Glutamatergic neuron (in vitro differentiated cells): ENCODE measurements at regions not wholly inside any gene's neighbourhood (a gene's known extent, or its start where the extent isn't known, plus 50 kb on each side); places are given as distances from the start of the nearest gene placed in this dataset.
A peak's percentile ranks its signal among the peaks of the same experiment; 100 is the strongest.
"Not testable (repeated sequence)": the region's sequence is repeated elsewhere in the genome, so short reads cannot be mapped to it uniquely, and the experiment has no call there.

Experiments used
- DNase-seq: peaks from one replicate; pipeline ENCODE4 v3.0.0; 2022
- H3K27ac Mint-ChIP-seq: one replicate; pipeline ENCODE4 v1.8.0; 2020; ENCODE audit warnings: mild to moderate bottlenecking, mixed read lengths, inconsistent platforms; ENCODE audit not compliant: unreplicated experiment
- H3K27me3 Mint-ChIP-seq: one replicate; pipeline ENCODE4 v1.8.0; 2020; ENCODE audit warnings: mild to moderate bottlenecking, moderate library complexity, mixed read lengths, inconsistent platforms; ENCODE audit not compliant: unreplicated experiment
- H3K36me3 Mint-ChIP-seq: one replicate; pipeline ENCODE4 v1.8.0; 2020; ENCODE audit warnings: mild to moderate bottlenecking, mixed read lengths, inconsistent platforms; ENCODE audit not compliant: unreplicated experiment
- H3K4me1 Mint-ChIP-seq: one replicate; pipeline ENCODE4 v1.8.0; 2020; ENCODE audit warnings: mild to moderate bottlenecking, low read depth, mixed read lengths, inconsistent platforms; ENCODE audit not compliant: unreplicated experiment
- H3K4me3 Mint-ChIP-seq: one replicate; pipeline ENCODE4 v1.8.0; 2020; ENCODE audit warnings: mild to moderate bottlenecking, mixed read lengths, inconsistent platforms; ENCODE audit not compliant: unreplicated experiment
- H3K9me3 Mint-ChIP-seq: one replicate; pipeline ENCODE4 v1.8.0; 2020; ENCODE audit warnings: mild to moderate bottlenecking, moderate library complexity, mixed read lengths, inconsistent platforms; ENCODE audit not compliant: unreplicated experiment

- peak; percentile 25 for DNase-seq
- not testable (repeated sequence) for H3K9me3 Mint-ChIP-seq, H3K4me3 Mint-ChIP-seq, H3K4me1 Mint-ChIP-seq, H3K27ac Mint-ChIP-seq, H3K36me3 Mint-ChIP-seq, H3K27me3 Mint-ChIP-seq
Observed at GRCh38 chr7:56371792-56372191, 255.6 kb upstream of the NUPR2 start.

- DNase-seq, H3K4me3 Mint-ChIP-seq, H3K27ac Mint-ChIP-seq, H3K36me3 Mint-ChIP-seq, H3K4me1 Mint-ChIP-seq, H3K27me3 Mint-ChIP-seq: not testable (repeated sequence)
- H3K9me3 Mint-ChIP-seq, result peaks cover 12% of the 10 kb centered on the region
Observed at GRCh38 chr7:56370208-56370872, 254.1 kb upstream of the NUPR2 start.

GRCh38 chr7:56367914-56368313, 251.7 kb upstream of the NUPR2 start:
- H3K9me3 Mint-ChIP-seq, DNase-seq, H3K36me3 Mint-ChIP-seq, H3K27me3 Mint-ChIP-seq, H3K4me1 Mint-ChIP-seq, H3K4me3 Mint-ChIP-seq, H3K27ac Mint-ChIP-seq: not testable (repeated sequence)

GRCh38 chr7:56367411-56367810, 251.2 kb upstream of the NUPR2 start:
- H3K27ac Mint-ChIP-seq, H3K4me1 Mint-ChIP-seq, H3K27me3 Mint-ChIP-seq, DNase-seq, H3K9me3 Mint-ChIP-seq, H3K4me3 Mint-ChIP-seq, H3K36me3 Mint-ChIP-seq: not testable (repeated sequence)

- H3K4me3 Mint-ChIP-seq, H3K36me3 Mint-ChIP-seq, H3K27ac Mint-ChIP-seq, H3K4me1 Mint-ChIP-seq, DNase-seq, H3K27me3 Mint-ChIP-seq: not testable (repeated sequence)
- peaks cover 11% of the 10 kb centered on the region for H3K9me3 Mint-ChIP-seq
Observed at GRCh38 chr7:56366701-56367100, 250.5 kb upstream of the NUPR2 start.

- H3K4me1 Mint-ChIP-seq, DNase-seq, H3K27ac Mint-ChIP-seq, H3K4me3 Mint-ChIP-seq, H3K36me3 Mint-ChIP-seq, H3K27me3 Mint-ChIP-seq: not testable (repeated sequence)
- peaks cover 18% of the 10 kb centered on the region for H3K9me3 Mint-ChIP-seq
Observed at GRCh38 chr7:56352576-56352975, 236.4 kb upstream of the NUPR2 start.

- not testable (repeated sequence) for H3K27me3 Mint-ChIP-seq, H3K36me3 Mint-ChIP-seq, H3K4me3 Mint-ChIP-seq, H3K27ac Mint-ChIP-seq, DNase-seq, H3K4me1 Mint-ChIP-seq
- peaks cover 19% of the 10 kb centered on the region for H3K9me3 Mint-ChIP-seq
Observed at GRCh38 chr7:56351181-56351580, 235.0 kb upstream of the NUPR2 start.

- H3K27me3 Mint-ChIP-seq, H3K36me3 Mint-ChIP-seq, DNase-seq, H3K4me3 Mint-ChIP-seq, H3K4me1 Mint-ChIP-seq, H3K27ac Mint-ChIP-seq: not testable (repeated sequence)
- H3K9me3 Mint-ChIP-seq, result peaks cover 22% of the 10 kb centered on the region
Observed at GRCh38 chr7:56348311-56348710, 232.1 kb upstream of the NUPR2 start.

GRCh38 chr7:56328327-56328726, 212.1 kb upstream of the NUPR2 start:
- not testable (repeated sequence) for H3K9me3 Mint-ChIP-seq, H3K4me1 Mint-ChIP-seq, H3K27me3 Mint-ChIP-seq, H3K36me3 Mint-ChIP-seq, H3K4me3 Mint-ChIP-seq, H3K27ac Mint-ChIP-seq, DNase-seq
